ENCODE measurements at regions not wholly inside any gene's neighbourhood (a gene's known extent, or its start where the extent isn't known, plus 50 kb on each side); places are given as distances from the start of the nearest gene placed in this dataset.

DNA sequence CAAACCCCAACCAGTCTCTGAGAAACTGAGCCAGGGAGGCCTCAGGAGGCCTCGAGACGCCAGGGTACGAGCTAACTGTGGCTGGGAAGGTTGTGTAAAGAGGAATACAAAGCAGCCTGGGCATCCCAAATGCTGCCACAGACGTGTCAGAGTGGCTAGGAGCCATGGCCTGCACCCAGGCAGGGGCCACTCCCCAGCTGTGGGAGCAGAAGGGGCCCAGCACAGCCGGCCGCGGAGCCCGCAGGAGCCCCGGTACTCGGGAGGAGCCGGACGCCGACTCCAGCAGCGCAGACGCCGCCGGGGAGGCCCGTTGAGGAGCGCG lies 349.8 kb upstream of the B3GAT1 start:
- no peak for DNase-seq (ENCODE audit: low spot score)

DNA sequence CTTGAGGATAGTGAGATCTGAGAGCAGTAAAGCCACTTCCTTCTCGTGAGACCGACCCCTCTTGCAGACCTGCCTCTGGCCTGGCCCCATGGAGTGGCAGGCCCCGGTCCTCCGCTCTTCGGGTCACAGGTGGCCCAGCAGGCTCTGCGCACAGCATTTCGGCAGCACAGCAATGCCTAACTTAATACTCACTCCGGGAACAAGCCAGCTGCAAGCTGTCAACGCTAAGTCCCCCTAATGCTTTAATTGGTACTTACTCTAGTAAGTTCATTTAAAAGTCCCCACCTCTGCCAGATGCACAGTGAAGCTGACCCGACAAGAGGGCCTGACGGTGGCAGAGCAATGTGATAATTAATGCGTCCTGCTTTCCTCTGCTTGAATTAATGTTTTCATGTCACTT lies 349.3 kb upstream of the B3GAT1 start:
- DNase-seq (ENCODE audit: low spot score): no peak

DNA sequence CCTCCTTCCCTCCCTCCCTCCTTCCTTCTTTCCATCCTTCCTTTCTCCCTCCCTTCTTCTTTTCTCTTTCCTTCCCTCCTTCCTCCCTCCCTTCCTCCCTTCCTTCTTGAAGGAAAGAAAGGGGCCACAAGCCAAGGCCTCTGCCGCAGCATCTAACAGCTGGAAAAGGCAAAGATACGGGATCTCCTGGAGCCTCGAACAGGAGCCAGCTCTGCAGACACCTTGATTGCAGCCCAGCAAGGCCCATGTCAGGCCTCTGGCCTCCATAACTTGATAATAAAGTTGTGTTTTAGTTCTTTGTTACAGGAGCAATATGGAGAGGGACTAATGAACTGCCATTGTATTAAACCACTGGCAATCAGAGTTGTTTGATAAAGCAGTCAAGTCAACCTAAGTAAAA lies 348.9 kb upstream of the B3GAT1 start:
- no peak for DNase-seq (ENCODE audit: low spot score)

DNA sequence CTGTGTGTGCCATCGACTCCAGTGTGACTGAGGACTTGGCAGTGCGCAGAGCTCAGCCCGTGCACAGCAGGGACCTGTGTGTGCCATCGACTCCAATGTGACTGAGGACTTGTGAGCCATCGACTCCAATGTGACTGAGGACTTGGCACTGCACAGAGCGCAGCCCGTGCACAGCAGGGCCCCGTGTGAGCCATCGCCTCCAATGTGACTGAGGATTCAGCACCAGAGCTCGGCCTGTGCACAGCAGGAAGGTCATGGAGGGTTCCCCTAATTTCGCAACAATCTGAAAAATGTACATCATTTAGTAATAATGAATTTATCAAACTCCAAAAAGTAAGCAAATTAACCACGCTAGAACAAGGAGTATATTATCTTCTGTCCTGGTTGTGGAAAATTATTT lies 348.3 kb upstream of the B3GAT1 start:
- DNase-seq (ENCODE audit: low spot score): no peak

DNA sequence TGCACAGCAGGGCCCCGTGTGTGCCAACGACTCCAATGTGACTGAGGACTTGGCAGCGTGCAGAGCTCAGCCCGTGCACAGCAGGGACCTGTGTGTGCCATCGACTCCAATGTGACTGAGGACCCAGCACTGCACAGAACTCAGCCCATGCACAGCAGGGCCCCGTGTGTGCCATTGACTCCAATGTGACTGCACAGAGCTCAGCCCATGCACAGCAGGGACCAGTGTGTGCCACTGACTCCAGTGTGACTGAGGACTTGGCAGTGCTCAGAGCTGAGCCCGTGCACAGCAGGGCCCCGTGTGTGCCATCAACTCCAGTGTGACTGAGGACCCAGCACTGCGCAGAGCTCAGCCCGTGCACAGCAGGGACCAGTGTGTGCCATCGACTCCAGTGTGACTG lies 347.8 kb upstream of the B3GAT1 start:
- no peak for DNase-seq (ENCODE audit: low spot score)

DNA sequence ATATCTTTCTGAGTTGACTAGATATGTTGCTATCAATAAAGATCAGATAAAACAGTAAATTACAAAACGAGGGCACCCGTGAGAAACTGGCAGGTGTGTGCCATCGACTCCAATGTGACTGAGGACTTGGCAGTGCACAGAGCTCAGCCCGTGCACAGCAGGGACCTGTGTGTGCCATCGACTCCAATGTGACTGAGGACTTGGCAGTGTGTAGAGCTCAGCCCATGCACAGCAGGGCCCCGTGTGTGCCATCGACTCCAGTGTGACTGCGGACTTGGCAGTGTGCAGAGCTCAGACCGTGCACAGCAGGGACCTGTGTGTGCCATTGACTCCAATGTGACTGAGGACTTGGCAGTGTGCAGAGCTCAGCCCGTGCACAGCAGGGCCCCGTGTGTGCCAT lies 347.2 kb upstream of the B3GAT1 start:
- DNase-seq (ENCODE audit: low spot score): no peak

DNA sequence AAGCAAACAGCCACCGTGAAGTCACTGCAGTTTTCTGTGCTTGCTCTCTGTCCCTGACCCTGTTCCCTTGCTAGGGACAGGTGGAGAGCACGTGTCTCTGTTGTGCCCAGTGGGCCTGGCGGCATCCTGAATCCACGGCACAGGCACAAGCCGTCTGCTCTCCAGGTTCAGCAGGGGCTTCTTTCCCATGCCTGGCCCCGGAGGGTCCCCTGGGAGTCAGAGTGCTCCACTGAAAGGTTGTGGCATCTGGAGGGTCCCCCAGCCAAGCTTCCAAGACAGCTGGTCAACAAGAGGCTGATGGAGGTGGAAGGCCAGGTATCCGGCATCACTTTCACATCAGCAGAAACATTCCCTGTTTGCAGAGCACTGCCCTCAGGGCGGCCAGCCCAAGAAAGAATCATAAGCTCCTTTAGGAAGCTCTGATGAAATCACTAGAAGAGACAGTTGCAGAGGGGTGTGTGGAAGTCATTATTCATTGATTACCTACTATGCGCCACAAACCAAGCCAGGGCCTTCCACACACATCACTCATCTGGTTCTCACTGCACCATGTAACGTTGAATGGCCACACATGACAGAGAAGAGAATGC lies 346.4 kb upstream of the B3GAT1 start:
- no peak for DNase-seq (ENCODE audit: low spot score)

DNA sequence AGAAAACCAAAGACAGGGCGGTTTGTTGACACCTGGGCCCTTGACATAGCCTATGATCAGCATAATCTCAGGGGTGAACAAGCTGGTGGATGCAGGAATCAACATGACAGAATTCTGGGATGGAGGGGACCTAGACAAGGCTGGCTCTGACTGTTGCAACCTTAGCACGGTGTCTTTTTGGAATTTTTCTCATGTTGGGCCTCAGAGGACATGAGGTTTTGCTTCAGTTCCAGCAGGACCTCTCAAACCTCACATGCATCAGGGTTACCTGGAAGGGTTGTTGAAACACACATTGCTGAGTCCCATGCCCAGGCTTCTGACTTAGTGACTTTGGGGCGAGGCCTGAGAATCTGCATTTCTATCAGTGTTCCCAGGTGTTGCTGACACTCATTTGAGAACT lies 345.6 kb upstream of the B3GAT1 start:
- DNase-seq (ENCODE audit: low spot score): no peak

DNA sequence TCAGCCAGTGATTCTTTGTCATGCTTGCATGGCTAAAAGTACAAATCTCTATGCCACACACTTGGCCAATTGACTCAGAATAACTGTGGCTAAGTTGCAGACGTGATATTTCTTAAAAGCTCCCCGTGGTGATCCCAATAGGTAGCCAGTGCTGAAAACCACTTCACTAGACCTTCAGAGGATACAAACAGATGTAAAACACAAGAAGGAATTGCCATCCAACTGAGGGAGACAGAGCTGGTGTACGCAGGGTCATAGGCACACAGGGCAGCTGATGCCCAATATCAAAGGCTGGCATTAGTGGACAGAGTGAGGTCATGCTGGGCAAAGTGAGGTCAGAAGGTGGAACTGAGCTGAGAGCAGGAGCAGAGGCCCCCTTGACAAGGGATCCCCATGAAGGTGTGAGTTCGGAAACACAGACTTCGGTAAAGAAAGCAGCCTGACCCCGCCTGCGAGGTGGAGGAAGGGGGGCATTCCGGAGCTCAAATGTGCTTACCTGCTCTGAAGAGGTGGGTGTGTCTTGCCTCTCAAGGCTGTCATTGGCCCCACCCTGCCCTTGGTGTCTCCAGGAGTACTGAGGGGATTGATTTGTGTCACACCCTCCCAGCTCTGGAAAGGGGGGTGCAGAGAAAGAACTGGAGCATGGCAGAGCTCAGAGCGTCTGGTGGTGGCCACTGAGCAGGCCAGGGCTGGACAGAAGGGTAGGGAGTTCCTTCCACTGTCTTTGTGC lies 344.9 kb upstream of the B3GAT1 start:
- DNase-seq (ENCODE audit: low spot score): no peak

DNA sequence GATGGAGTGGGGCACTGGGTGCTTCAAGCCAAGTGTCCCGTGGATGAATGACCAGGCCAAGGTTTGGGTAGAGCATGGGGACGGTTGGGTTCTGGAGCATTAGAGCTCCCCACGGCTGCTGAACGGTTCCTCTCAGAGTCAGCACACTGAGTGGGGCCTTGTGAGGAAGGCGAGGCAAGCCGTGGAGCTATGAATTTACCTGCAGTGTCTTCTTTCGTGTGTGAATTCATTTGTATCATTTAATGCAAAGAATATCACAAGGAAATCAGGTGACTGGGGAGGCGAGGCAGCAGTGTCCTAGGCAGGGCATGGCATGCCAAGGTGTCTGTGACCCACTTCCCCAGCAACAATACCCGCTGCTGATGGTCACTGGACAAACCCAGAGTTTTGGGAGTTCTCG lies 343.5 kb upstream of the B3GAT1 start:
- DNase-seq (ENCODE audit: low spot score): no peak

DNA sequence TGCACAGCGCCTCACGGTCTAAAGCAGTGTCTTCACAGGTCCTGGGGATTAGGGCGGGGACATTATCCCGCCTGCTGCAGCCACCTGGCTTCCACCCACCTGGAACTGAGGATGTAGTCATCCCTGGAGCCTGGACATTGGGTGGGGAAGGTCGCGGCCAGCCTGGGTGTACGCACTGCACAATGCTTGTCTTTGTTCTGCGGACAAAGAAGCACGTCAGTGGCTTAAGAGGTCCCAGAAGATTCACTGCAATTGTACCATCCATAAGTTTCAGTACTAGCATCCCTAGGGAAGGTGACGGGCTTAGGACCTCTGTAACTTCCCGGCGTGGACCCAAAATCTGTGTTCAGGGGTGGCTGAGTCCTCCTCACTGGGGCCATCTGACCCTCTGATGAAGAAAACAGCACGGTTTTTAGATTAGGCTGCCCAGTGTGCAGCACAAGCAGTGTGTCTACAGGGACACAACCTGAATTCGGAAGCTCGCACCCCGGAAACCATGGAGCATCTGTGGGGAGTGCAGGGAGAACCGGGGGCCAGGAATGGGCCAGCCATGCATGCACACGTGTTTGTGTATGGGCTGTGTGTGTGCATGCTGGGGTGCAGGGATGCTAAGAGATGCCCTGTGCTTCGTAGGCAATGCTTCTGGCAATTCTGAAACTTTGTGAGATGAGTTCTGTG lies 342.6 kb upstream of the B3GAT1 start:
- DNase-seq (ENCODE audit: low spot score): no peak

DNA sequence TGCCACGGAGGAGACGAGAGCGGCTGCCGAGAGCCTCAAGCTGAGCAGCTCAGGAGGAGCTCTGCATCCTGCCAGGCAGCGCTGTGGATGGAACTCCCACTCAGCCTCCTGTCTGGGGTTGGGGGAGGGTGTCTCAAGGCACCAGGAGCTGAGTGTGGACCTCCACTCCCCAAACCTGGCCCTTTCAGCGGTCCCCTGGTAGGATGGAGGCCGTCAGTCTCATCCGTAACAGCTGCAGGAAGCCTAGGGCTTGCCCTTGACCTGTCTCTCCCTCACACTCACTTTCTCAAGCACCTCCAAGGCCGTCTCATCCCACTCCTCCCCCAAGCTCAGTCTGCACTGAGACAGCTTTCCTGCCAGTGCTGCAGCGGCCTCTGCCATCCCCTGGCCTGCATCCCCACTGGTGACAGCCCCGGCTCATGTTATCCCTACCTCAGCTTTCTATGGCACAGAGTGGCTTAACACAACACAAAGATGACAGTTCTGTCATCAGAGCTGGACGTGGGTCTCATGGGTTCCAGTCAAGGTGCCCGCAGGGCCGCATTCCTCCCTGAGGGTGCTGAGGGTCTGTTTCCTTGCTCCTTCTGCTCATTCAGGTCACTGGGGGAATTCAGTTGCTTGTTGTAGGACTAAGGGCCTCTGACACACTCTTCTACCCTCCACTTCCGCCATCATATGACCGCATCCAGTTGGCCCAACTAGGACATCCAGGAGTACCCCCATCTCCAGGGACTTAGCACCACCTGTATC lies 341.9 kb upstream of the B3GAT1 start:
- DNase-seq (ENCODE audit: low spot score): no peak

DNA sequence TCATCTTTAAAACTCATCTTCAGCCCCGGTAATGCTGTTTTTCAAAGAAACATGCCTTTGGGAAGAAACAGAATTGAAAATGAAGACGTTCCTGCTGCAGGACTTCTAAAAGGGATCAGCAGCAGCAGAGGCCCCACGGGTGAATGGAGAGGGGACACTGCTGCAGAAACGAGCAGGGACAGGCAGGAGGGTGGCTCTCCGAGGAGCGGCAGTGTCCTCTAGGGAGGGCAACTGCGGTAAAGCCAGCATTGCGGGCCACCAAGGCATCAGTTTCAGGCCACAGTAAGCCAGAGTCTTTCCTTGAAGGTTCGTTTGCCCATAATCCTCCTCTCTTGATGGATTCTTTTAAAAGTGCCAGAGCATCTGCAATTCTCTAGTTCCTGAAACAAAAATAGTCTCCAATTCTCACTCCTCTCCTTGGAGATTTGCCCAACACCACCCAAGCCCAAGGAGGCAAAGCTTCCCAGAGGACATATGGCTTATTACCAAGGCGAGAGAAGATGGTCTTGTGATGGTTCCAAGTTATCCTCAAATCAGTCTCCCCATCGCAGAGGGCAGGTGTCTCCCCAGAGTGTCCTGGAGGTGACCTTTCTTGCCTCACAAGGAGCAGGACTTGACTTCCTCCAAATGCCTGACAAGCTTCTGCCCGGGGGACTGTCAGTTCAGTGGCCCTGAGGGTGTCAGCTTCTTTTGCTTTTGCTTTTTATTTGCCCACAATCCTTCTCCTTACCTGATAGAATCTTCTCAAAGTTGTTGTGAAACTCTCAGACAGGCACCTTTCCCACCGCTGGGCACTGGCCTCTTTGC lies 341.1 kb upstream of the B3GAT1 start:
- no peak for DNase-seq (ENCODE audit: low spot score)

DNA sequence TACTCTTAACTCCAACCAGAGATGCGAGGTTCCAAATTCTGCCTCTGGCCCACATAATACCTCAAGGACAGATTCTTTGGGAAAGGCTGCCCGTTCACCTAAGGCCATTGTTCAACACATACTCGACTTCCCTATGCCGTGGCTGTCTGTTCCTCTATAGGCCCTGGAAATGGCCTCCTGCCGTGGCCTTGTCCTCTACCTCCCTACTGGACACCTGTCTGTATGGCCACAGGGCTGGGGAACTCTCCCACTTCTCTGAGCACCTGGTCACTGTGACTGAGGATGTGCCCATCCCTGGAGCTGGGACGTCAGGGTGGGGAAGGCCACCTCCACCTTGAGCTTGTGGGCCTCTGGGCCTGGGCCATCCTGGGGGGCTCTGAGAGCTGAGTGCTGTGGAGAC lies 340.5 kb upstream of the B3GAT1 start:
- DNase-seq (ENCODE audit: low spot score): no peak

DNA sequence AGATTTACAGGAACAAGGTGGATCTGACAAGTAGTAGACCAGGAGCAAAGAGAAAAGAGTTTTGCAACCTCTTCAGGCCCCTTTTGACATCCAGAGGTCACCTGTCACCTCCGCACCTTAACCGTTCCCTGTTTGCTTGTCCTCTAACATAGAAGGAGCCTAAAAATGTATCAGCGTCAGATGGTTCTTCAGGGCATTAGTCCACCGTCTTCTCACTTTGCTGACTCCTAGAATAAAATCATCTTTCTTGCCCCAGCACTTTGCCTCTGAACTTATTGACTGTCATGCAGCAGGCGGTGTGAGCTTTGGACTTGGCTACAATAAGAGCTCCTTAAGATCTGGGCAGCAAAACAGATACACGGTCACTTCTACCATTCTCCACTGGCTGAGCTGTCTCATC lies 339.7 kb upstream of the B3GAT1 start:
- DNase-seq (ENCODE audit: low spot score): no peak

DNA sequence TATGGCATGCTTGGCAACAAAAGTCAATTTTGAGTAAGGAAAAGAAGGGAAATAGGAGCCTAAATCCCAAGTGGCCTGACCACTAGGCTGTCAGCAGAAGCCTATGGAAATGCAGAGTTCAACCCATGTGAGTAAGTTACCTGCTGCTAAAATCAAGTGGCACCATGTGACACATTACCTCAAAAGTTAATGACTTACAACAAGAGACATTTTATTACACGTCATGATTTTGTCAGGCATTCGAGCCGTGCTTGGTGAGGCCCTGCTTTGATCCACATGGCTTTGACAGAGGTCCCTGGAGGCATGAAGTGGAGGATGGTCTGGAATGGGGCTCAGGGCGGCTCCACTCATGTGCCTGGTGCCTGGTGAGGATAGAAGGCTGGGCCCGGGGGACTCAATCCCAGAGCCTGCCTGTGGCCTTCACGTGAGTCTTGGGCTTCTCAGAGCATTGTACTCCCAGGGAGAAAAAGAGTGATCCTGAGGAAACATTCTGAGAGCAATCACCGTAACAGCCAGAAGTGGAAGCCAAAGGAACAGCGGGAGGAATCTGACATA lies 339.1 kb upstream of the B3GAT1 start:
- no peak for DNase-seq (ENCODE audit: low spot score)

DNA sequence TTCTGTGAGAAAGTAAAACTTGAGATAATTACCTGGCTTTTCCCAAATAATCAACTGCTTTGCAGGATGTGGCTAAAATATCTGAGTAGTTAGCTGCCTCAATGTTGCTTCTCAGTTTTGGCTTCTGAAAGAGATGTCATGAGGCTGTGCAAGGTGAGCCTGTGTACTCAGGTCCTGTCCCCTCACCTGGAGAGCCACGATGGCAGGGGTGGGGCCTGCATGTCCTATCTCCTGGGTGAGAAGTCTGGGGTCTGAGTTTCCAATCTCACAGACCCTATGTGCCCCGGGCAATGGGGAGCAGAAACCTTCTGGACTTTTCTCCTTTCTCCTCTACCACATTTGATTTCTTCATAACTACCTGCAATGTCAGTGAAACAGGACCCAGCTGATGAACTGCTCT lies 338.6 kb upstream of the B3GAT1 start:
- no peak for DNase-seq (ENCODE audit: low spot score)

DNA sequence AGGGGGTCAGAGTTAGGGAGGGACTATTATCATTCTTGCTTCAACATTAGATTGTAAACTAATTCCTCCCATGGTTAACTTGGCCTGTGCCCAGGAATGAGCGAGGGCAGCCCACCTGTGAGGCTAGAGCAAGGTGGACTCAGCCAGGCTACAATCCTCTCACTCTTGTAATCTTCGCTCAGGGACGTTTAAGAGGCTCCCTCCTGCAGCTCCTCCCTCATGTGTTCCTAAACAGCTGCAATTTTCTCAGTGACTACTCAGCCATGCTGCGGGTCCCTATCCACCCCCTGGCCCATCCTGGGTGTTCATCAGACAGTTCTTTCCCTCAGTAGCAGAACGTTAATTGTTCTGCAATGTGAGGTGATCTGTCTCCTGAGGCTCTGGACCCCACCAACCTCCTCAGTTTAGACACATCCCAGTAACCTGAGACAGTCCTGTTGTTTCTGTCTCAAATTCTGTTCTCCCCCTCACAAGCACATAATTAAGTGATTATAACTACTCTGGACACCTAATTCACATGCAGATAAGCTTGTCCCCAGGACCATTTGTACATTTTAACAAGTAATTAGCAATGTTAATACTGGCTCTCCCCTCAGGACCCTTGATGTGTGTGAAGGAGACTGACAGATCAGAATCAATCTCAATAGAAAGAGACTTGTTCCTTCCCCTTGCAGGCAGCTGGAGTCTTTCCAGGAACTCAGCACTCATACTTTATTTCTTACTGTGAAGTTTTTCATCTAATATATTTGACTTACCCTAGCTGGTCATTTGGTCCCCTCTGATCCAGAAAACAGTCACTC lies 337.2 kb upstream of the B3GAT1 start:
- no peak for DNase-seq (ENCODE audit: low spot score)

DNA sequence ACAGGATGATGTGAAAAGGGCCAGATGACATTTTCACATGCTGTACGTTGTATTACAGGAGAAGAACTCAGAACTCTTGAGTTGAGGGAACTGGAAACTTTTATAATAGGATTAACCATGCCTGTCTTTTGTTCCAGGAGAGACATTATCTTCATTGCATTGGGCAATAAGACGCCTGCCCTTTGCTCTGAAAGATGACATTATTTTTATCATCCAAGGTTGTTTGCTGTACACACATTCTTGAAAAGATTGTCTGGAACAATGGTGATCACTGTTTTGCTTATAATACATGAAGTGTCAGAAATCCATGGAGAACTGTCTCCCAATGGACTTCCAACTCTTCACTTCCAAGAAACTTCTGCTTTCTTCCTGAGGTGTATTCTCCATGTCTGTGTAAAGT lies 334.6 kb upstream of the B3GAT1 start:
- DNase-seq (ENCODE audit: low spot score): no peak

DNA sequence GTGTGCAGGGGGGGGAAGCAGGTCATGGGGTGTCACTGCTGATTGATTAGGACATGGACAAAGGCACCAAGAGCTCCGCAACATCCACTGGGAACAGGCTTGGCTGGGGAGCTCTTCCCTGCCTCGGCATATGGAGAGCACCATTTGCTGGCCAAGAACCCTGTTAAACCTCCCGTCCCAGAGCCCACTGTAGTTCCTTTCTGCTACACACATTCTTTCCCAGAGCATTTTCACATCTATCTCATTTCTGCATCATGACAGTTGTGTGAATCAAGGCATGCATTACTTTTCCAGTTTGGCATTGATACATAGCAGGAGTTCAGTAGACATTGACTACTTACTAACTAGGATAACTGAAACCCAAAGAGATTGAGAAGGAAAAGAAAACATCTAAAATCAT lies 333.4 kb upstream of the B3GAT1 start:
- no peak for DNase-seq (ENCODE audit: low spot score)

DNA sequence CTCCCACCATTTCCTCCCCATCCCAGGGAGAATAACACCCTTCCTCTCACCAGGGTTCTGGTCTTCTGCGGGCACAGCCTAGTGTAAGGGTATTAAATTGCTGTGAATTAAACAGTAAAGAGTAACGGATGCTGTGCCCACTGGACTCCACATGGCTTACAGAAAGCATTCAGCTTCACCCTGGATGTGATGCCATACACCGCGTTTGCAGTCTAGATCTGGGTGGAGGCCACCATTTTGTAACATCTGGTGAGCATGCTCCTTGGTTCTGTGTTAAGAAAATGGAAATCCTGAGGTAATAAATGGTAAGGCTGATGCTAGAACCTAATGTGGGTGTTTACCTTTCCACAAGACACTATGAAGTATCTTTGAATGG lies 331.8 kb upstream of the B3GAT1 start:
- DNase-seq (ENCODE audit: low spot score): no peak

Measured in hepatic stellate cell (primary cell).